Ammon's horn (tissue), 1 donor: ENCODE measurements at regions not wholly inside any gene's neighbourhood (a gene's known extent, or its start where the extent isn't known, plus 50 kb on each side); places are given as distances from the start of the nearest gene placed in this dataset.
"Not testable (repeated sequence)": the region's sequence is repeated elsewhere in the genome, so short reads cannot be mapped to it uniquely, and the experiment has no call there.

Experiments used
- DNase-seq: peaks from one replicate; pipeline ENCODE4 v3.0.0-alpha.2; 2016; ENCODE audit warnings: low spot score

DNA sequence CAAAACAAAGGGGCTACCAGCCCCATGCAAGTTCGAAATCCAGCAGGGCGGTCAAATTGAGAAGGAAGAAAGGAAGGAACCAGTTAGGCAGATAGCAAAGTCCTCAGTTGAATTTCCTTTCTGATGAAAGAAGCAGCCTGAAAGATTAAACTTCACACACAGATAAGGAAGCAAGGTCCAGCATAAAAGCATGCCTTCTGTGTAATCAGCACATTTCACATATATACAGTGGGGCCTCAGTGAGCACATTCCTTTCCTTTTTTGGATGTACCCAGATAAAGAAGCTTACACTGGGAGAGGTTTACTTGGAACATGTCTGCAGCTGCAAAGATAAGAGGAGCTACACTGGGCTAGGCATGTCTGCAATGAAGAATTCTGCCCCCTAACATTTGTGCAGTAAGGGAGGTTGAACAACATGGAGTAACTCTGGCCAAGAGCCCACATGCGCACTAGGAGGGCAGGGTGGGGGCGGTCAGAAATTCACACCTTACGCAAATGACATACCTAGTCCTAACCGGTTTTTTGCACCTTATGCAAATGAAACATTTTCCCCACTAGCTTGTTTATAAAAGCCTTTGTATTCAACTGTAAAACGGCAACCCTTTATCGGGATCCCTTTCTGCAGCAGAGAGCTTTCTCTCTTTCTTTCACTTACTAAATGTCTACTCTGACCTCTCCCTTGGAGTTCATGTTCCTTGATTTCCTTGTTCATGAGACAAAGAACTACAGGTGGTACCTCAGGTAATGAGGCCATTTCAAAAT, 149.7 kb upstream of the FBXL17 start:
- no peak for DNase-seq

DNA sequence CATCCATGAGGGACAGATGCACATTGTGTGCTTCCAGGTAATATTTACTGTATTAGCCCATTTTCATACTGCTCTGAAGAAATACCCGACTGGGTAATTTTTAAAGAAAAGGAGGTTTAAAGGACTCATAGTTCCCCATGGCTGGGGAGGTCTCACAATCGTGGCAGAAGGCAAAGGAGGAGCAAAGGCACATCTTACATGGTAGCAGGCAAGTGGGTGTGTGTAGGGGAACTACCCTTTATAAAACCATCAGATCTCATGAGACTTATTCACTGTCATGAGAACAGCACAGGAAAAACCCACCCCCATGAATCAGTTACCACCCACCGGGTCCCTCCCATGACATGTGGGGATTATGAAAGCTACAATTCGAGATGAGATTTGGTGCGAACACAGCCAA, 148.8 kb upstream of the FBXL17 start:
- no peak for DNase-seq

DNA sequence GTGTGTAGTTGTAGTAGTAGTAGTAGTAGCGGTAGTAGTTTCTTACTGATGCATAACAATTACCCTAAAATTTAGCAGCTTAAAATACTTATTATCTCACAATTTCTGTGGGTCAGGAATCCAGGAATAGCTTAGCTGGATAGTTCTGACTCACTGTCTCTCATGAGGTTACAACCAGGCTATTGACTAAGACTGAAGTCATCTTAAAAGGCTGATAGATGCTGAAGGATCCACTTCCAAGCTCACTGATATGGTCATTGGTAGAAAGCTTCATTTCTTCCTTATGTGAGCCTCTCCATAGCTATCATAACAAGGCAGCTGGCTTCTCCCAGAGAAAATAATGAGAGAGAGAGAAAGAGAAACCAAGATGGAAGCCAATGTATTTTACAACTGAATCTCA, 147.5 kb upstream of the FBXL17 start:
- DNase-seq: no peak

DNA sequence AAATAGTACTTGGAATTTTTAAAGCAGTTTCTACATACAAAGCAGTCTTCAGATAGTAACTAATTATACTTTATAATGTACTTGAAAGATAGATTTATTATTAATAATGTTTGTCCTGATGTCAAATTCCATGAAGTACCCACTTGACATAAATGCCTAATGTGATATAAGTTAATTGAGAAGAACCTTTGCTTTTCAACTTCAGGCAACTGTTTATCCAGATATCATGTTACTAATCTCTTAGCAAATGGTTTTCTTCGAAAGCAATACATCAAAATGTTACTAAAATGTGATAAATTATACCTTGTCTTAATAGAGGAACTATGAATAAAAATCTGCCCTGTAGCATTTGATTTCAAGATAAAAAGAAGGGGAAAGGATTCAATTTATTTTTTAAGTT, 146.8 kb upstream of the FBXL17 start:
- no peak for DNase-seq

DNA sequence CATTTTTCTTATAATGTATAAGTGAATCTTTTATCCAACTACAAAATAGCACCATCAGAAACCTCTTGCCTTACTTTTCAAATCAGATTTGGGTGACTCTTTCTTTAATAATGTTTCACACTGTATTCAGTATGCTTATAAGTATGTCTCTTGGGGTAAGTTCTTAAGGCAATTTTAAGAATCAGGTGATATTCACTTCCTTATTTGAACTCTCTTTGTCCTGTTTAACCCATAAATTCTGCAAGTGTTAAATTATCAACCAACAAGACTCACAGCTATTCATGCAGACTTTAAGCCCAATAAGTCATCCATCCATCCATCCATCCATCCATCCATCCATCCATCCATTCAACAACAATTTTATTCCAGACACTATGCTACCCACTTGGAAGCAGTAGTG, 142.7 kb upstream of the FBXL17 start:
- no peak for DNase-seq

DNA sequence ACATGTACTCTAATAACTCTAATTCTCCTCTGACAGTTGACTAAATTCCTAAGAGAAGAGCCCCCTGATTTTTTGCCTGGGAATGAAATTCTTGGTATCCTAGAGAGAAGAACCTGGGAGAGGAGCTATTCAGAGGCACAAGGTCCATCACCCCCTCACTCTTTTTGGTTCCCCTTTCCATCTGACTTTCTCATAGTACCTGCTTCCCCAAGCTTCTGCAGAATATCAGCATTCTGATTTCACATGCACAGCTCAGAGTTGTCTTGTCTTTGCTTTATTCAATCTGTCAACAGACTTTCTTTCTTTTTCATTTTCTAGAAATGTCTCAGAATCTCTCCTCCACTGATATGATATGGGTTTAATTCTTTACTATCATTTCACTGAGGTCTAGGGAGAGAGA, 141.5 kb upstream of the FBXL17 start:
- no peak for DNase-seq

DNA sequence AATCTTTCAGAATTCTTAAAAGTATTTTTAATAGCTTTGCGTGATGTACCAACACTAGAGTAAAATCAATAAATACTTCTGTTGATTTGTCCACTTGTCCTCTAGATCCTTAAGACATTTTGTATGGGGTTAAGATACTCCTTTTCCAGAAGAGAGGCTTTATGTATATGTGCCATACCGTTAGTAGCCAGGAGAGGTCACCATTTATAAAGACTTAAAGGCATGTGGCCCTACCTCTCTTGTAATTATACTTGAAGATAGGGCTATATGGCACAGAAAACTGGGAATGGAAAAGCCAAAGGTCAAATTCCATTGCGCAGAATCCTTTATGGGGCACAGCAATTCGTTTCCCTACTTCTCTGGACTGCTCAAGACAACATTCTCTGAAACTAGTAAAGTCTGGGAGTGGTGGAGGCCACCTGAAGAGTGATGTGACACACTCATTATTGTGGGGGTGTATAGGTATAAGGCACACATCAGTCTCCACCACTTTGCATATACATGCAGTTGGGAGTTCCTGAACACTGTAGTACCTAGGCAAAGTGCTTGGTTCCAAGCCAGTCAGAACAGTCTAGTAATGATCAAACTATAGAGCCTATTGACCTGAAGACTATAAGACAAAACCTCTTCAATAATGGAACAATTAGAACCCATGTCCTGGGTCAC, 140.1 kb upstream of the FBXL17 start:
- peak; percentile 18 for DNase-seq

DNA sequence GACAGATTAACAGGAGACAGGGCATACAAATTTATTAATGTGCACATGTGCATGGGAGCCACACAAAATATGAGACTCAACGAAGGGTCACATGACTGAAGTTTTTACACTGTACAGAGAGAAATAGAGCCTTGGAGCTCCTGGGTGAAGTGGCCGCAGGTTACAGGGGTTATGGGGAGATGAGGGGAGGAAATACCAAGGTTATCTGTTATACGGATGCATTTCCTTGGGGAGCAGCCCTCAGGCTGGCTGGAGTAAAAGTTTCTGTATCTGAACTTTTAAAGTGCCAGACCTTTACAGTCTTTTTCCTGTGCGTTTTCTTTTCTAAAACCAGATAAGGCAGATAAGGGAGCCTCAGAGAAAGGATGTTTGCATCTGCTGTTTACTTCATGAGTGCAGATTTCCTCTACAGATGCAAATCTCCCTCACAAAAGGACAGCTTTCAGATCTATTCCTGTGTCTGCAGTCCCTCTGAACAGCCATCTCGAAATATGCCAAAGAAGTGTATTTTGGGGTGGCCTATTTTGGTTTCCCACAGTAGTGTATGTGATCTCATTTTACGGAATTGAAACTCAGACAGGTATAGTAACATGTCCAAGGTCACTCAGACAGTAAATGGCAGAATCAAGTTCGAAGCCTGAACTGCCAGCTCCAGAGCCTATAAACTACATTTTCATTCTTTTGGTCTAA, 139.3 kb upstream of the FBXL17 start:
- DNase-seq: no peak

DNA sequence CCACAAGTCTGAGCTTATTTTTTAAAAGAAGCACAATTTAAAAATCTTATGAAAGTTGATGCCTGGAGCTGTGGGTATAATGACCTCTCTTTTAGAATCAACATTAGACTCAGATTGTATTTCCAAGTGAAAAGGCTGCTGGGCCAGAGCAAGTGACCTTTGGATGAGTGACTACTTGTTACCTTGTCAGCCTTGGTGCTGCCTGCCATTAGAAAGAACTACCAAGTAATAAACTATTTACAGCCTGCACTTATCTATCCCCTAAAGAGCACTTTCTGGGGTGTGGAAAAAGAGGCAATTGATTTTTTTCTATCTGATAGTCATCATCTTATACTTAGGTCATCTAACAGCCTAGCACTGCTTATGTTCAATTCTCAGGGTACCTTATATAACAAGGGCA, 134.9 kb upstream of the FBXL17 start:
- DNase-seq: no peak

DNA sequence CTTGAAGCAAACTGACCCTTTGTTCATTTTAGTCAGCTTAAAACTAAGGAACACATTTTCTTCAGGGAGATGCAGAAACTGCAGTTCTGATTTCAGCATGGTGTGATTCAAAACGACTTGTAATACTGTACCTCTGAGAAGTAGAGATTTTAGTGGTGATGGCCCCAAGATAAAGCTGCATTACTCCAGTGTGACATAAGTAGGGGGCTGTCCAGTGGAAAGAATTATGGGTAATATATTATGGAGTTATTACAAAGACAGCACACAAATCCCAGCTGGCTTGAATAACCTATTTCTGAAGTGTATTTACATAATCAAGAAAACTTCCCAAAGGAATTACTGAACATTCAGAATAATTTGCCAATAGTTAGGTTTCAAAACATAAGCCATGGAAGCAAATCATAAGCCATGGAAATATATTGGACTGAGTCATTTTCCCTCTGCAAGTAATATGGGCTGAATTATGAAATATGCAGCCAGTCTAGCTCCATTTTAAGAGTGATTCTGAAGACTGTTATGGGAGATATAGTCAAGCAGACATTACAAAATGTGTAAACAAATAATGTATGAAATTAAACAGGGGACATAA, 133.7 kb upstream of the FBXL17 start:
- DNase-seq: no peak

DNA sequence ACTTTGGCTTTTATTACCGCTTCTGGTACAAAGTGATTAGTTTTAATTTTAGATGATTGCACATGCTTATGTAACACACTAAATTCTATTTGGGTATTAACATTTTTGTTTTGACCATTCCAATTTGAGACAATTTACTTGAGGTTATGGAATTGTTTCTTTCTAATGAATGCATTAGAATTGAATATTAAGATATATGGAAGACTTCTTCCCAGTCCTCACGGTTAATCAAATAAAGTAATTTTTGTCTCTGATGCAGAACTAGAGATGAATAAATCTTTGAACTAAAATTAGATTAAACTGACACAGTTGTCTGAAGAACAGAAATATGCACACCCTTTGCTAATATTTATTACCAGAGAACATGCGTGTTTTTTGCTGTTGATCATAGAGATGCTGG, 127.1 kb upstream of the FBXL17 start:
- DNase-seq: no peak

DNA sequence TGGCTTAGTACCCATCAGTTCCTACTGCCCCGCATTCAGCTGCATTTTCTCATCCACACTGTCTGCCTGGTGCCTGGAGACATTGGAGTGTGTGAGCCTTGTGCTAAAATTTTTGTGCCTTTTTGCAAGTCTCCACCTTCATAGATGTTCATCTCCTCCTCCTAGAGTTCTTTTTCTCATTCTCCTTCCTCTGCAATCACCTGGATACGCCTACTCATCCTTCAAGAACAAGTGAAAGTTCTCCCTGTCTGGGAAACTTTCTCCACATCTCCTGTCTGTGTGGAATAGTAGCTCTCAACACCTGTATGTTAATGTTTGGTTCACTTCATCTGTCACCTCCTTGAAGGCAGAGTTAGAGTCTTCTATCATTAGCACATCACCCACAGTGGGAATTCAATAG, 125.7 kb upstream of the FBXL17 start:
- DNase-seq: no peak

DNA sequence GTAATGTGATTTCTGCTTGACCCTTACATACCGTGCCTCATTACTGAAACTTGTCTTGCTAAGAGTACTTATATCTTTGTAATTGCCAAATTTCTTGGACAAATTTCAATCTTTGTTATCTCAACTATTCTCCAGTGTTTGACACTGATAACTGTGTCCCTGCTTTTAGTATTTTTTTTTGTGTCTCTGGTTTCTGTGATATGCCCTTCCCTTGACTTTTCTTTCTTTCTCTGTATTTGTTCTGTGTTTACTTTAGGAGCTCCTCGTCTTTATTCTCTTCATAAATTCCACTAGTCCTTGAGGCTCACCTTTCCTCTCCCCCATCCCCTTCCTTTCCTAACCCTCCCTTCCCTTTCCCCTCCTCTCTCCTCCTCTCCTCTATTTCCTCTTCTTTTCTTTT, 123.7 kb upstream of the FBXL17 start:
- DNase-seq: no peak

DNA sequence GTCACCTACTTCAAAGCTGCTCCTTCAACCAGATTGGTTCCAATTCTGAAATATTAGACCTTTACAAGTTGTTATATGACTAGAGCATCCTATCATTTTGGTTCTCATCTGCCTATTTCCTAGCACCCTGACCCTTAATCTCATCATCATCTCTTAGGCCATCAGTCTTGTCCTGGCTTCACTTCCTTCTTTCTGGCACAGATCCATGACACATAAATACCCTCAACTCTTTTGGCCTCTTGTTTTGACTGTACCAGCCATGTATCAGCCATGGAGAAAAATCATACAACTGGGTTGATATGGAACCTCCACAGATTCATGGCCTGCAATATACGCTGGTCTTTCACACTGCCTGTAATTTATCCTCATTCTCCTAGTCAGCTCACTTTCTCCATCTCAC, 123.1 kb upstream of the FBXL17 start:
- no peak for DNase-seq

DNA sequence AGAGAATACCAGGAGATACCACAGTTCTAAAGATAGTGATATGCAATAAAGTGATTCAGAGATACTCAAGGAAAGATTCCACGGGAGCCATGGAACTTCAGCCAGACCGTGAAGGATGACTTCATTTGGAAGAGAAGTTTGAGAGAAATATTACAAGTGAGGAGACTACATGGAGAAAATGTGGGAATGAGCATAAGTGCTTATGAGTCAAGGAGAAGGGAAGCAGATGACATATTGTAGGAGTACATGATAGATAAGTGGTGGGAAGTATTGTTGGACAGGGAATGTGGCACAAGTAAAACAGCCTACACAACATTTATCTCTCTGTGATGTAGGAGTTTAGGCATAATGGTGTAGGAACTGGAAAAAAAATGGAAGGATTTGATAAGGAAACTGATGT, 122.1 kb upstream of the FBXL17 start:
- peak; percentile 23 for DNase-seq

DNA sequence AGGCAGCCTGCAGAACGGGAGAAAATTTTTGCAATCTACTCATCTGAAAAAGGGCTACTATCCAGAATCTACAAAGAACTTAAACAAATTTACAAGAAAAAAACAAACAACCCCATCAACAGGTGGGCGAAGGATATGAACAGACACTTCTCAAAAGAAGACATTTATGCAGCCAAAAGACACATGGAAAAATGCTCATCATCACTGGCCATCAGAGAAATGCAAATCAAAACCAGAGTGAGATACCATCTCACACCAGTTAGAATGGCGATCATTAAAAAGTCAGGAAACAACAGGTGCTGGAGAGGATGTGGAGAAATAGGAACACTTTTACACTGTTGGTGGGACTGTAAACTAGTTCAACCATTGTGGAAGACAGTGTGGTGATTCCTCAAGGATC, 113.7 kb upstream of the FBXL17 start:
- not testable (repeated sequence) for DNase-seq

DNA sequence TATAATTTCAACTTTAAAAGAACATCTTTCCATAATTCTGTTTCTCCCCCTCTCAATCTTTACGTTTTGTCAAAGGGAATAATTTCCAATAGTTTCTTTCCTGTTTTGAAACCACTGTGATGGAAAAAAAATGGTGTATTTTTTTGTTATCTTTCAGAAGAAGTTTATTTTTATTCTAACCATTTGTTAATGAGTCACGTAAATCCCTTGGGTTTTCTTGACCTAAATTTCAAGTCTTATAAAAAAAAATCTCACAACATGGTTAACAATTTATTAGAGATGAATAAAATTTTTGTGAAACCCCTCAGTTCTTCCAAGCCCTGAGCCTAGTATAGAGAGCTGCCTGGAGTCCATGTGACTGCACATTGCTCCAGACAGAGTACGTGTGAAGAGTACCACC, 106.1 kb upstream of the FBXL17 start:
- no peak for DNase-seq

DNA sequence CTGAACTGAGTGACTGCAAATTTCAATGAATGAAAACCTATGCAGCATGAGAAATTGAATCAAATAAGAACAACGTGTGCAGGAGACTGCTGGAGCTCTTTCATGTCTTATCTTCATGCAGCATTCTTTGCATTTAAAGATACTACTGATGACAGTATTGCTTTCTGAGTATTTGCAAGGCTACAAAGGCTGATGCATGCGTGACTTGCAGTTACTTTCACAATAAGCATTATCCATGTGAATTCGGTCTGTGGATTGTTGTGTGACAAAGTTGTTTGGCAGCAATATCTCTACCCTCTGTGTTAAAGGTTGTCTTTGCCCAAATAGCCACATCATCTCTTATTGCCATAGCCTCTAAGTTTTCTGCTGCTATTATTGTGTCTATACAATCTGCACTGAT, 102.1 kb upstream of the FBXL17 start:
- DNase-seq: no peak

DNA sequence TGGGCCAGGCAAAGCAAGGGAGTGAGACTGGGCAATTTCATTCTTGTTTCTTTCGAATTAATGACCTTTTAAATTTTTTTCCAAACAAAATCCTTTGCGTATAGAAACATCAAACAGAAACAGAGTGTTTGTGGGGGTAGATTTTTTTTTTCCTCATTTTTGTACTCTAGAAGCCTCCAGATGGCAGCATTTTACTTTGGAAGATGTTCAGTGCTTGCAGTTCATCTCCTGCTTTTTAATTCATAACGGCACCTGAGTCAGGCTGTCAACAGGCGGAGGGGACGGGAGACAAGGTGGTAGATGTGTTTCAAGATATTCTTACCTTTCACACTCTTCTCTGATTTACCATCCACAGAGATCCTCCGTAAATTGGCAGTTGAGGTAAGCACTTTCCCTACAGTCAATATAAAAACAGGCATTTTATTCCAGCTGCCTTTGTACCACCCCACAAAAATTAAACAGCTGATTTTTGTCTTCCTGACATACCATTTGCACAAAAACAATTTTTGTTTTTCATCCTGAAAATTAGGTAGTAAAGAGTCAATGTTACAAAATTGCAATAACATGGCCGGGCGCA, 99.5 kb upstream of the FBXL17 start:
- peak; percentile 19 for DNase-seq

DNA sequence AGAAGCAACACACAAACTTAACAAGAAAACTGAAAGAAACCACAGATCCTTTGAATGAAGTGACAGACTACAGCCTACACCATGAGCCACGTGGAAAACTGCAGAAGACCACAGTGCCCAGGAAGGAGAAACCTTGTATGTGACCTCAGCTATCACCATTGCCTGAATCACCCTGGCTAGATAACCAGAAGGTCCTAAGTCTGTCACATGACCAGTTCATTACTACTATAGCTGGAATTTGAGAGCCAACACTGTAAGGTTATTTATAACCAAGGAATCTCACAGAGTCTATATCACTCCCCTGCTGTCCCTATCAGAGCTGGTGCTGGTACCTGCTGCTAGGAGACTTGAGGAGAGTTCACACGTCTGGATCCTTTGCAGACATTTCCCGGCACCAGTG, 90.3 kb upstream of the FBXL17 start:
- no peak for DNase-seq

DNA sequence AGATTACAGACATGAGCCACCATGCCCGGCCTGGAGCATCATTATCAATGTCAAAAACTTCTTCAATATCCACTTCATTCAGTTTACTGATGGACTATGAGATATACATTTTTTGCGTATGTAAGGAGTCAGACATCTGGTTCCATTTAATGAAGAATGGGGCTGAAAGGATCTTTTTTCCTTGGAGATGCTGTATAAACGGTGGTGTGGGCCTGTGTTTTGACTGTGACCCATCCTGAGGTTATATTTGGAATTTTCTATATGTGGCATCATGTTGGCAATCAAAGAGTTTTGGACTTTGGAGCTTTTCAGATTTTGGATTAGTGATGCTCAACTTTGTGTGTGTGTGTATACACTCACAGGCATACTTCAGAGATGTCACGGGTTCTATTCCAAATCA, 85.7 kb upstream of the FBXL17 start:
- DNase-seq: no peak

DNA sequence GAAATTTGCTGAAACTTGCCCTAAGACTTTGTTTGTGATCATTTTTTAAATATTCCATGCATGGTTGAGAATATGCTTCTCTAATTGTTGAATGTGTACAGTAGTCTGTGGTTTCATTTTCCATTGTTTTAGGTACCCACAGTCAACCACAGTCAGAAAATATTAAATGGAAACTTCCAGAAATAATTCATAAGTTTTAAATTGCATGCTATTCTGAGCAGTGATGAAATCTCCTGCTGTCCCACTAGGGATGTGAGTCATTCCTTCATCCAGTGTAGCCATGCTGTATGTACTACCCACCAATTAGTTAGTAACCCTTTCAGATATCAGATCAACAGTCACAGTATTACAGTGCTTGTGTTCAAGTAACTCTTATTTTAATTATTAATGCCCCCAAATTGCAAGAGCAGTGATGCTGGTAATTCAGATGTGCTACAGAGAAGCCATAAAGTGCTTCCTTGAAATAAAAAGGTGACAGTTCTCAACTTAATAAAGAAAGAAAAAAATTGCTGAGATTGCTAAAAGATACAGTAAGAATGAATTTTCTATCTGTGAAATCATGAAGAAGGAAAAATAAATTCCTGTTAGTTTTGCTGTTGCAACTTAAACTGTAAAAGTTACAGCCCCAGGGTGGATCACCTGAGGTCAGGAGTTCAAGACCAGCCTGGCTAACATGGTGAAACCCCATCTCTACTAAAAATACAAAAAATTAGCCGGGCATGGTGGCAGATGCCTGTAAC, 79.9 kb upstream of the FBXL17 start:
- DNase-seq: no peak
